GM19238 (cell line): ENCODE measurements at regions not wholly inside any gene's neighbourhood (a gene's known extent, or its start where the extent isn't known, plus 50 kb on each side); places are given as distances from the start of the nearest gene placed in this dataset.

Experiments used
- DNase-seq: peaks from one replicate; pipeline ENCODE4 v3.0.0; 2011; ENCODE audit warnings: low spot score; ENCODE audit not compliant: insufficient read length

DNA sequence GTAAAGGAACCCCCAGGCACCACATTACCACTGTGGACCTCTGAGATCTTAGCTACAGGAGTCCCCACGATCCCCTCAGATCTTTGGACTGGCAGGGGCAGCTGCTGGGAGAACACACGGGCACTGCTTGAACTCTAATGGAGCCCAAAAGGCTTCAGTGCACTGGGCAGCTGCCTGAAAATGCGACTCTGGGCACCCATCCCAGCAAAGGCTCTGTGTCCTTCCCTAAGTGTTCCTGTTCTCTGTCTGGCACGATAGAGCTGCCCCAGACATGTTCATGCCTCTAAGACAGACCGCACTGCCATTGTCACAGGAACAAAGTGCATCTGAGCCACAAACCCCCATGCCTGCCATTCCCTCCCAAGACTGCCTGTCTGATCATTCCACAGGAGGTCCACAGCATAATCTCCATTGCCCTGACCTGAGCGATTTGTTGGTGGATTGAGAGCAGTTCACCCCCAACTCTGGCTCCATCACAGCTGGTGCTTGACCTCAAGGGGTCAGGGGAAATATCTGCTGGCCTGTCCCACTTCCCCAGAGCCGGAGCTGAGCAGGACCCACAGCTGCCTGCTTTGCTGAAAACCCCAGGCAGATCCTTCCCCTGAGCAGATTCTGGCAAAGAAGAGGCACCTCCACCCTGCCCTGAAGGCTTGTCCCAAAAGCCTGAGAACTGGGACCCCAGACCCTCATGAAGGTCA is 436.0 kb upstream of the INTU start:
- no peak for DNase-seq

DNA sequence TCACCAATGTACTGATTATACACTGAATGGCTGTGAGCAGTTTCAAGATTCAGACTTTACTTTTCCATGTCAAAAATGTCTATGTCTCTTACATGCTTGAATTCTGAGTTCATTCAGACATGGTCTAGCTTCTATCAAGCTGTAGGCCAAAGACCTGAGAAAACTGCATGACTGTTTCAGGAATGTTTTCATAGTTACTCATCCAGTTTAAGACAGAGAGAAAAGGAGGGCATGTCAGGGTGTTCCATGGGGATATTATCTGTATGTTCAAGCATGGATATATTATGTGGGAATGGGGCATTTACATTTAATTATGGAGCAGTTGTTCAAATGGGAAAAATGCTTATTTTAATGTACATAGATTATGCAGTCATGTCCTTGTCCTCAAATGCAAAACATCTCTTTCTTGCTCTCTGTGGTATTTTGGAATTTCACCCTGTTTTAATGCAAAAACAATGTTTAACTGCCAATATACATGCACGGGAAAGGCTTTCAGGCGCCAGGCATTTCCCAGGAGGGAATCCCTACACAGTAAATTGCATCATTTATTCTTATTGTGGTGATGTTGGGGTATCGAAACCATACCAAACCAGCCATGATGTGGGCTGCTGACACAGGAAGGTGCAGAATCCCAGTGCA is 429.1 kb upstream of the INTU start:
- no peak for DNase-seq

GRCh38 chr4:127204322-127204721 is 428.4 kb upstream of the INTU start:
- no peak for DNase-seq

DNA sequence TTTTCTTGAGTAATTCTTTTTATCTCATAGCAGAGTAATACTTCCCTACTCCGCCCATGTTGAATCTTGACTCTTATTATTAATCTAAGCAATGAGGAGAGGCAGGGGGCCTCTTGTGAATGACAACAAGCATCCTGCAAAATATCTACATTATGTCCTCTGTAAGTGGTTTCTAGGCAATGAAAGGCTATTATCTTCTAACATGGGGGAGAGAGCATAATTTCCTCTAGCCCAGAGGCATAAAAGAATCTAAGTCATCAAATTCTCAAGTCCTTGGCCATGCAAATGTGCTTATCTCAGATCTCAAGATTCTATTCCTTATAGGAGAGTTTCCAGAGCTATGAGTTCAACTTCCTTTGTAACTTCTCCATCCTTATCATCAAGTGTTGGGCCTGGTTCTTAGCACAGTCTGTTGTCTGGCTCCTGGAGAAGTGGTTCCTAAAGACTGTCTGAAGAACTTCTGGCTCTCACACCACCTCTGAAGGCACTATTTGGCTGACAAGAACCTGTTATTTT is 423.1 kb upstream of the INTU start:
- no peak for DNase-seq

DNA sequence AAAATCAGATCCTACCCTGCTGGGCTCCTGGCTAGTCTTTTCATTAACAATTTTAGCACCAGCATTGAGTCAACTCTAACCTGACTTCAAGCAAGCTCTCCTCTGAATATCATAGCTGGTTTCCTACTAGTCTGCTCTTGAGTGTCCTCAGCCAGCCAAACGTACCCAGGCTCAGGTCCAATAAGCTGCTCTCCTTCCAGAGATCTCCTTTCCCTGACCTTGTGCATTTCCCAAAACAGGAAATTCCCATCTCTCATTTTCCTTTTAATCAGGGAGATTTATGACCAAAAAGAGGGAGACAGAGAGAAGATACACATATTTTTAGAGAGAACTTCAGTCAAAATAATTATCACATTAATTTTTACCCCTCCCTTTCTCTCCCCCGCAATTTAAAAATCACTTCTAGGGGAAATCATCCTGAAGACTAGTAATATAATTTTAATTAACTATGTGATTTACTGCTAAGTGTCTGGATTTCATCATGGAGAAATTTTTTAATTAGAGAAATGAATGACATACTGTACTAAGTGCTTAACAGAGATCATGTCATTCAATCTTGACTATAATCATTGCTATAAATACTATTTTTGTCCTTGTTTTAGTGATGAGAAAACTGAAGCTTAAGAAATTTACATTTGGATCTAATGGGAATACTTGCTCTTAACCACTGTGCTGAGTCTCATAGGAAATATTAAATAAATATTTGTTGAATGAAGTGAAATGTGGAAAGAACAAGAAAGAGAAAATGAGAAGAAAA is 421.7 kb upstream of the INTU start:
- DNase-seq: no peak

- DNase-seq: no peak
These were observed 420.9 kb upstream of the INTU start for GRCh38 chr4:127211650-127212560.

- no peak for DNase-seq
These were observed 420.1 kb upstream of the INTU start for GRCh38 chr4:127212701-127213100.

DNA sequence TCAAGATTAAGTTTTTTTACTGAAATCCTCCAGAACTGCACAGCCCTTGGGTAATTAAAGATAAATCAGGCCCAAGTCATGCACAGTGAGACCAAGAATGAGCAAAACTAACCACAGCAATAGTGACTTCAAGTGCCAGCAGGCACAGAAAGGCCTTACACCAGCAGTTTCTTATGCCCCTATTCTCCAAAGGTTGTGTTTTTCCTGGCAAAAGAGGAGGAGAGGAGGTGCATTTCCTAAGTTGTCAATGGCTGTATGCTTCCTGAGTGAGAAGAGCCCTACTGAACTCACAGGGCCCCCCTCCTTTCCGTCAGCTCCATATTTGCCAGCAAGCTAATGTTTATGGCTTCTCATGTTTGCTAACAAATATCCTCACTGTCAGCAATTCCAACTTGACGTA is 418.7 kb upstream of the INTU start:
- DNase-seq: no peak

GRCh38 chr4:127214931-127215330 is 417.8 kb upstream of the INTU start:
- DNase-seq: no peak

DNA sequence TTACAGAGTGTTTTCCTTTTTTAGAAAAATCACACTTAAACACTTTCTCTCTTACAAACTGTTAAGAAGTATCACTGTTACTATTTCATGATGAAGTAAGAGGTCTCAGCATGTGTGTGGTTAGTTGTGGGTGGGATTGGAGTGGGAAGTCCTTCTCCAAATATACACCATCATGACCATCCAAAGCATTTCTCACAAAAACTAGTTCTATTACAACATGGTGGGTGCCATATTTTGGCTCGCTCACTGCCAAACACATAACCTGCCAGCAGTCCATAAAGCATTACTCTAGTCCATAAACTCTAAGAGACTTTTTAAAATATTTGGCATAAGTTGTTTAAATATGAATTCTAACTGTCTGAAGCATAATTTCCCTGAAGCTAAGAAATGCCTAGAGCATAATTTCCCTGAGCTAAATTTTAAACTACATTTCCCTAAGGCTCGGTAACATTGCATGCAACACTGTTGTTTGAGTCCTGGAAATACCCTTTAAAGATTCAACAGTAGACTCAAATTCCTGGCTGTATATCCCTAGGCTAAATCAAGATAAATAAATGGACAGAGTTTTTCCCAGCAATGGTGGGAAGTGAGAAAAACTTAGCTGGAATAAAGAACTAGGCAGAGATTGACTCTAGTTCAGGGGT is 415.0 kb upstream of the INTU start:
- no peak for DNase-seq

GRCh38 chr4:127219232-127219631 is 413.5 kb upstream of the INTU start:
- no peak for DNase-seq

- DNase-seq: no peak
These were observed 408.2 kb upstream of the INTU start for GRCh38 chr4:127224556-127224955.

DNA sequence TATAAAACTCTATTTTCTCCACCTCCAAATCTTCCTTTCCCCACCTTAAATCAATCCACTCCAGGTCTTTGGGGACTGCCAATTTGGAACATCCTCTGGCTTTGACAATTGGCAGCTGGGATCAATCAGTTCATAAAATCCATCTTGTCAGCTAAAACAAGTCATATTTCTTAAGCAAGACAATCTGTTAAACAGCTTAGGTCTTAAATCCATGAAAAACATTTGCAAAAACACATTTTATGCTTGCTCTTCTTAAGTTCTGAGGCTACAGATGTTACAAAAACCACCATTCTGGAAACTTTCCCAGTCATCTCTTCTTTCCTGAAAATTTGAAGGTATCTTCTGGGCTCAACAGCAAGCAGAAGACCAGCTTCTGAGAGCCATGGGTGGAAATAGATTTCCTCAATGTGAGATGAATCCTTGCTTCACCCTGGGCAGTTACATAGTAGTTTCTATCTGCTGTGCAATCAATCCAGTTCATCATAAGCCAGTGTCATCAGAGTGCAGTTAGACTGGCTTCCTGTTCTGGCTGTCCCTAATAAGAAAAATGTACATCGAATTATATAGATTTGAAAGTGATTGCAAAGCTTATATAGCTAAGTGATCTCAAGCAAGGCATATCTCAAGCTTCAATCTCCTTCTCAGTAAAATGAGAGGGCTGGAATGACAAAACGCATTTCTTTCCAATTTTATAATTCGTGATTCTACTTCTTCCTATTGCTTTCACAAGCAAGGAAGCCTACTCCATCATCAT is 402.7 kb upstream of the INTU start:
- DNase-seq: no peak

- no peak for DNase-seq
These were observed 395.9 kb upstream of the INTU start for GRCh38 chr4:127236889-127237288.

DNA sequence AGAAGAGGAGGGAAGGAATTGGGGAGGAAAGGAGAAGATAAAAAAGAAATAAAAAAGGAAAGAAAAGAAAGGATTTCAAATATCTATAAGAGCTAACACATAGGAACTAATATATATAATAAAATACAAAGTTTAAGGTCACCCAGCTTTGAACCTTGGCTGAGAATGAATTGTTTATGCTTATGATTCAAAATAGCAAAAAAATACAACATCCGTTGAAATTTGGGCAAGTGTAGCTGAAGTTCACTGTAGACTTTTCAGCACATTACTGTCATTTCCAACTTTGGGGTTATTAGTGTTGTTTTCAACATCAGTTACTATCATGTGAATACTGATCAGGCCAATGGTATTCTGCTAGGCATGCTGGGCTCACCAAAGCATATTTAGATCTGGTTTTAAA is 395.2 kb upstream of the INTU start:
- DNase-seq: no peak

GRCh38 chr4:127238956-127239475 is 393.7 kb upstream of the INTU start:
- DNase-seq: no peak

GRCh38 chr4:127239902-127240763 is 392.6 kb upstream of the INTU start:
- DNase-seq: no peak

DNA sequence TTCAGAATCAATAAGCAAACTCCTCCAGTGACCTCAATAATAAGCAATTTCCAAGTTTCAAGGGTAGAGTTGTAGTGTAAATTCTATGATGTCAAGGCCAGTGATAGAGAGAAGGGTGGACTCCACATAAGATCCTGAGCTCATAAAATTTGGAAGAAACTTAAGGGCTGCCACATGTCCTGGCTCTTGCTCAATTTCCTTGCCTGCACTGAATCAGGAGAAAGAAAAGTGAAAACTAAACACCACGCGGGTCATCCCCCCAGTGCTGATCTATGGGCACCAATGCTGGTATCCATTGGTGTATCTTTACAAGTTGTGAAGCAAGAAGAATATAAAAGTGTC is 392.0 kb upstream of the INTU start:
- no peak for DNase-seq

- no peak for DNase-seq
These were observed 388.2 kb upstream of the INTU start for GRCh38 chr4:127244515-127244914.
